Upper lobe of left lung (tissue), 4 donors: ENCODE measurements at regions not wholly inside any gene's neighbourhood (a gene's known extent, or its start where the extent isn't known, plus 50 kb on each side); places are given as distances from the start of the nearest gene placed in this dataset.
"Not testable (repeated sequence)": the region's sequence is repeated elsewhere in the genome, so short reads cannot be mapped to it uniquely, and the experiment has no call there.

ENCODE experiments used
- CTCF ChIP-seq, 6 experiments: fragments of 450-650 bp in 4 of 6; fragments of 200-600 bp in 2 of 6; sonication (generic) in 2 of 6; IDR thresholded peaks; one replicate each; pipeline ENCODE4 v1.5.1; 2016 to 2019; ENCODE audit warnings: antibody characterized with exemption in 6 of 6
- EP300 ChIP-seq, 4 donors: sonication (generic); formaldehyde crosslinking; IDR thresholded peaks; one replicate each; pipeline ENCODE4 v1.5.1; 2017; ENCODE audit warnings: antibody characterized with exemption in 4 of 4, control low read depth in 2 of 4
- POLR2A ChIP-seq, 4 donors: fragments of 450-650 bp; IDR thresholded peaks; one replicate each; pipeline ENCODE4 v1.5.1; 2016 to 2017; ENCODE audit warnings: antibody characterized with exemption in 4 of 4, mild to moderate bottlenecking in 2 of 4

- not testable (repeated sequence) for TF ChIP-seq CTCF, POLR2A, EP300 (IDR thresholded peaks at IDR 0.05)
Observed at GRCh38 chr10:121278386-121278785, 319.9 kb downstream of the FGFR2 start.
